Tibial nerve (tissue), 4 donors: ENCODE measurements at regions not wholly inside any gene's neighbourhood (a gene's known extent, or its start where the extent isn't known, plus 50 kb on each side); places are given as distances from the start of the nearest gene placed in this dataset.

ENCODE experiments used
- EP300 ChIP-seq, 2 donors: sonication (generic); formaldehyde crosslinking; IDR thresholded peaks; one replicate each; pipeline ENCODE4 v1.6.1; 2017; ENCODE audit warnings: antibody characterized with exemption in 2 of 2, mild to moderate bottlenecking in 1 of 2
- POLR2A ChIP-seq, 2 donors: fragments of 450-650 bp; IDR thresholded peaks; one replicate each; pipeline ENCODE4 v1.6.1; 2017; ENCODE audit warnings: antibody characterized with exemption in 2 of 2, mild to moderate bottlenecking in 2 of 2, moderate library complexity in 2 of 2
- TF ChIP-seq, protein P1 (sequence below), 5 experiments: fragments of 200-600 bp in 3 of 5; fragments of 450-650 bp in 2 of 5; sonication (generic) in 3 of 5; IDR thresholded peaks; one replicate each; pipeline ENCODE4 v1.5.1; 2016 to 2019; ENCODE audit warnings: antibody characterized with exemption in 5 of 5, mild to moderate bottlenecking in 3 of 5, moderate library complexity in 2 of 5

DNA sequence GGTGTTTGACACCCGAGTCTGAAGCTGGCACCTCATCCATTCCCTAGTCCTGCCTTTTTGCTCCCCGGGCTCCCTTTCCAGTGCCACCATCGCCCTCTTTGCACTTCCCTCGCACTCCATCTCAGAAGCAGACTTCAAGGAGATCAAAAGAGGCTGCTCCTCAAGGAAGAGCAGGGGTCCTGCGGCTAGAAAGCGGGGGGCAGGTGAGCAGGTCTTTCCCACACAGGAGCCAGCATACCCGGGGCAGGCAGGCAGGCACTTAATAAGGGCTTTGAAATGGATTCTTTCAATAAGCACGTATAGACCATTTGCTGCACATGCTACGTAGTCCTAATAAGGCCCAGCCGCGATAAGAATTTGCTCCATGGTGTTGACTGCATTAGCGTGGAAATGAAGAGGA is 125.9 kb upstream of the PROX1 start:
- no peak for TF ChIP-seq POLR2A (IDR thresholded peaks at IDR 0.05)
- TF ChIP-seq, protein P1, sequence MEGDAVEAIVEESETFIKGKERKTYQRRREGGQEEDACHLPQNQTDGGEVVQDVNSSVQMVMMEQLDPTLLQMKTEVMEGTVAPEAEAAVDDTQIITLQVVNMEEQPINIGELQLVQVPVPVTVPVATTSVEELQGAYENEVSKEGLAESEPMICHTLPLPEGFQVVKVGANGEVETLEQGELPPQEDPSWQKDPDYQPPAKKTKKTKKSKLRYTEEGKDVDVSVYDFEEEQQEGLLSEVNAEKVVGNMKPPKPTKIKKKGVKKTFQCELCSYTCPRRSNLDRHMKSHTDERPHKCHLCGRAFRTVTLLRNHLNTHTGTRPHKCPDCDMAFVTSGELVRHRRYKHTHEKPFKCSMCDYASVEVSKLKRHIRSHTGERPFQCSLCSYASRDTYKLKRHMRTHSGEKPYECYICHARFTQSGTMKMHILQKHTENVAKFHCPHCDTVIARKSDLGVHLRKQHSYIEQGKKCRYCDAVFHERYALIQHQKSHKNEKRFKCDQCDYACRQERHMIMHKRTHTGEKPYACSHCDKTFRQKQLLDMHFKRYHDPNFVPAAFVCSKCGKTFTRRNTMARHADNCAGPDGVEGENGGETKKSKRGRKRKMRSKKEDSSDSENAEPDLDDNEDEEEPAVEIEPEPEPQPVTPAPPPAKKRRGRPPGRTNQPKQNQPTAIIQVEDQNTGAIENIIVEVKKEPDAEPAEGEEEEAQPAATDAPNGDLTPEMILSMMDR (IDR thresholded peaks at IDR 0.05), result no peak
- TF ChIP-seq EP300 (IDR thresholded peaks at IDR 0.05), result no peak
